Kidney (tissue), 13 donors: ENCODE measurements at regions not wholly inside any gene's neighbourhood (a gene's known extent, or its start where the extent isn't known, plus 50 kb on each side); places are given as distances from the start of the nearest gene placed in this dataset.

Experiments
- DNase-seq, 5 donors: peaks; one replicate each; pipeline ENCODE4 v3.0.0-alpha.2; 2013 to 2020
- FAIRE-seq: peaks from 2 replicates; lab custom pipeline; 2012; peaks lifted over from hg19 to GRCh38; lab: Jason Lieb, UNC
- H3K27ac ChIP-seq, 2 donors: one replicate each; pipeline ENCODE4 v1.7.0; 2013; ENCODE audit warnings: low read depth in 2 of 2, low read length in 2 of 2, inconsistent platforms in 1 of 2
- H3K27me3 ChIP-seq: one replicate; pipeline ENCODE4 v1.7.1; 2013; ENCODE audit warnings: low read length, inconsistent platforms; ENCODE audit not compliant: control insufficient read depth, insufficient read depth
- H3K36me3 ChIP-seq, 3 donors: one replicate each; pipeline versions ENCODE4 v1.7.0 to v1.7.1; 2013; ENCODE audit warnings: low read length in 3 of 3, control low read depth in 1 of 3, inconsistent platforms in 1 of 3; ENCODE audit not compliant: insufficient read depth in 3 of 3, control insufficient read depth in 2 of 3
- H3K4me1 ChIP-seq, 3 donors: one replicate each; pipeline versions ENCODE4 v1.7.0 to v1.7.1; 2013; ENCODE audit warnings: low read length in 3 of 3, inconsistent platforms in 1 of 3, low read depth in 1 of 3; ENCODE audit not compliant: control insufficient read depth in 2 of 3, insufficient read depth in 2 of 3
- H3K4me3 ChIP-seq, 3 donors: one replicate each; pipeline versions ENCODE4 v1.7.0 to v1.8.1; 2013; ENCODE audit warnings: low read length in 3 of 3, control low read depth in 1 of 3, inconsistent platforms in 1 of 3
- H3K9ac ChIP-seq, 3 donors: one replicate each; pipeline versions ENCODE4 v1.7.0 to v1.7.1; 2013; ENCODE audit warnings: low read length in 3 of 3, control low read depth in 1 of 3, inconsistent platforms in 1 of 3
- H3K9me3 ChIP-seq, 3 donors: one replicate each; pipeline versions ENCODE4 v1.7.0 to v1.7.1; 2013; ENCODE audit warnings: low read length in 3 of 3, control low read depth in 1 of 3, inconsistent platforms in 1 of 3; ENCODE audit not compliant: control insufficient read depth in 2 of 3, insufficient read depth in 1 of 3
- CTCF ChIP-seq: IDR thresholded peaks from 3 replicates; pipeline ENCODE4 v1.5.1; 2012; ENCODE audit warnings: mild to moderate bottlenecking, moderate library complexity, borderline replicate concordance; ENCODE audit not compliant: insufficient read depth; ENCODE audit errors: extremely low read depth
- intact Hi-C: fragments of 100-400 bp; cut with DNase I; formaldehyde crosslinking; loops from one replicate; pipeline ENCODE4 v1.11.1; 2022
- donor health status: control.
- donor health status: control.
- donor health status: control.
- donor health status: control.
- donor health status: control.
- donor health status: DM: yes; HTN: yes; CAD: no.
- donor health status: Normal renal cell carcinoma (clear cell type).

- peak in 1 of 5 donors; percentile 22 for DNase-seq
- Histone ChIP-seq H3K4me1 (no peaks in the 10 kb centered on the region), H3K27ac (no peak overlapping the region), H3K9me3 (no peaks in the 10 kb centered on the region), H3K27me3 (no peaks in the 10 kb centered on the region), H3K9ac (no peak overlapping the region), H3K4me3 (no peak overlapping the region), H3K36me3 (no peaks in the 10 kb centered on the region)
- intact Hi-C loops: no loop called here
- no peak for FAIRE-seq
- no peak for TF ChIP-seq CTCF
These were observed 69.1 kb downstream of the ACKR3 start for GRCh38 chr2:236638707-236639106.

- H3K4me3 ChIP-seq: no peak overlapping the region
- FAIRE-seq (no peak), DNase-seq (no peak)
- H3K9me3 ChIP-seq: peaks cover 0 to 5% (median 0%) of the 10 kb centered on the region in 3 donors
- no peak for TF ChIP-seq CTCF
- H3K36me3 ChIP-seq: no peaks in the 10 kb centered on the region
- no peak overlapping the region for H3K27ac ChIP-seq
- intact Hi-C loops: no loop called here
- no peaks in the 10 kb centered on the region for H3K27me3 ChIP-seq
- H3K4me1 ChIP-seq: no peaks in the 10 kb centered on the region
- no peak overlapping the region for H3K9ac ChIP-seq
These were observed 70.0 kb downstream of the ACKR3 start for GRCh38 chr2:236639461-236640235.

GRCh38 chr2:236641051-236641726 lies 71.6 kb downstream of the ACKR3 start:
- H3K4me1 ChIP-seq: no peaks in the 10 kb centered on the region
- peaks cover 0 to 5% (median 0%) of the 10 kb centered on the region in 3 donors for H3K9me3 ChIP-seq
- no peaks in the 10 kb centered on the region for H3K36me3 ChIP-seq
- DNase-seq (peak in 1 of 5 donors; percentile 17), FAIRE-seq (no peak)
- no peak overlapping the region for H3K27ac ChIP-seq
- no peak overlapping the region for H3K4me3 ChIP-seq
- no peaks in the 10 kb centered on the region for H3K27me3 ChIP-seq
- intact Hi-C loops: no loop called here
- no peak overlapping the region for H3K9ac ChIP-seq
- no peak for TF ChIP-seq CTCF
